ENCODE measurements at regions not wholly inside any gene's neighbourhood (a gene's known extent, or its start where the extent isn't known, plus 50 kb on each side); places are given as distances from the start of the nearest gene placed in this dataset.

DNA sequence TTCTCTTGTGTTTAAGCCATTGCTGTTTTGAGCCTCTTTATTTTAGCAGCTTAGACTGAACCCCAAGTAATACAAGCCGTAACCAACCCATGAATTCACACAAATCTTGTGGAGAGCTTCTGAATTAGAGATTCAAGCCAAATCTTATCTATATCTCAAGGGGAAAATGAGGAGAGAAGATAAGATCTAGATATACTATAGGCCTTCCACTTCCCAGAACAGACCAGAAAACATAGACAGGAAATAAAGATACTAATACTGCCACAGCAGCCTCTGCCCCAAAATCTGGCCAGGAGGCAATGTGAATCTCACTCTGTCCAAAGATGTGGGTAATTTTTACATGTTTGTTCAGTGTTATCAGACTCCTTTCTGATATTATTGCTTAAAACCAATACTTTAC, 307.2 kb downstream of the PTEN start:
- no peak for DNase-seq (ENCODE audit: low read depth)

DNA sequence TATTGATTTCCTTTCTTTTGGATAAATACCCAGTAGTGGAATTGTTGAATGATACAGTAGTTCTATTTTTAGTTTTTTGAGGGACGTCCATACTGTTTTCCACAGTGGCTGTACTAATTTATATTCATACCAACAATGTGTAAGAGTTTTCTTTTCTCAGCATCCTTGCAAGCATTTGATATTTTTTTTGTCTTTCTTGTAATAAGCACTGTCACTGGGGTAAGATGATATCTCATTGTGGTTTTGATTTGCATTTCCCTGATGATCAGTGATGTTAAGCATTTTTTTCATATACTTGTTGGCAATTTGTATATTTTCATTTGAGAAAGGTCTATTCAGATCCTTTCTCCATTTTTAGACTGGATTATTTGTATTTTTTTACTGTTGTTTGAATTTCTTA, 308.7 kb downstream of the PTEN start:
- no peak for DNase-seq (ENCODE audit: low read depth)

DNA sequence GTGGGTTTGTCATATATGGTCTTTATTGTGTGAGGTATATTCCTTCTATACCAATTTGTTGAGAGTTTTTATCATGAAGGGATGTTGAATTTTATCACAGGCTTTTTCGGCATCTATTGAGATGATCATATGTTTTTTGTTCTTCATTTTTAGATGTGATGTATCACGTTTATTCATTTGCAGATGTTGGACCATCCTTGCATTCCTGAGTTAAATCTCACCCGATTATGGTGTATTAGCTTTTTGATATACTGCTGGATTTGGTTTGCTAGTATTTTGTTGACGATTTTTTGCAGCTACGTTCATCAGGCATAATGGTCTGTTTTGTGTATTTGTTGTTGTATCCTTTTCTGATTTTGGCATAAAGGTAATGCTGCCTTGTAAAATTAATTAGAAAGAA, 311.0 kb downstream of the PTEN start:
- DNase-seq (ENCODE audit: low read depth) = no peak

DNA sequence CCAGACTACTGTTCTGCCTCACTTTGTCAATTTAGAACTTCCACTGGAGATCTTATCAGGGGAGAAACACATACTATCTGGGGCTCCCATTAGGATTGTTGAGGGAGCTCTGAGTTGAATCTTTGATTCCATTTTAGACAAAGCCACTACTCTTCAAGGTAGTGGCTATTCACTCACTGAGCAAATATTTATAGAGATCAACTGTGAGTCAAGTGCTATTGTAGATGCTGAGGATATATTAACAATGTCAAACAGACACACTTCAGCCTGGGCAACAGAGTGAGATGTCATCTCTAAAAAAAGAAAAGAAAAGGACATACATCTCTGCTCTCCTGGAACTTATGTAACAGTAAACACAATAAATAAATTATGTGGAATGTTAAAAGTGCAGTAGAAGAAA, 315.3 kb downstream of the PTEN start:
- no peak for DNase-seq (ENCODE audit: low read depth)

DNA sequence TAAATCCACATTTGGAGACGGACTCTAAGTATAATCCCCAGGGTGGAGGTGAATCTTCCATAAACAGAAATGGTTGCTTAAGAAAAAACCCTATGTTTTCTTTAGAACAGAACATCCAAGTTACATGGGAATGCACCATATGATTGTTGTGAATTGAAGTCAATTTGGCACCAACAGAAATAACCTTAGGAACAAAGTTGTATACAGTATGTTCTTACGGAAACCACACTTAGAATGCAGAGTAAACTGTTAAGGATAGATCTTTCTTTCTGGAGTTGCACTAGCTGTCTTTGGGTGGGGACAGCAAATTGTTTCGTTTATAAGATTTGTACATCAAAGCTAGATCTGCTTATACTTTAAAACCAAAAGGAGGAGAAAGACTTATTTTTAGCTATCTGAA, 316.4 kb downstream of the PTEN start:
- no peak for DNase-seq (ENCODE audit: low read depth)

DNA sequence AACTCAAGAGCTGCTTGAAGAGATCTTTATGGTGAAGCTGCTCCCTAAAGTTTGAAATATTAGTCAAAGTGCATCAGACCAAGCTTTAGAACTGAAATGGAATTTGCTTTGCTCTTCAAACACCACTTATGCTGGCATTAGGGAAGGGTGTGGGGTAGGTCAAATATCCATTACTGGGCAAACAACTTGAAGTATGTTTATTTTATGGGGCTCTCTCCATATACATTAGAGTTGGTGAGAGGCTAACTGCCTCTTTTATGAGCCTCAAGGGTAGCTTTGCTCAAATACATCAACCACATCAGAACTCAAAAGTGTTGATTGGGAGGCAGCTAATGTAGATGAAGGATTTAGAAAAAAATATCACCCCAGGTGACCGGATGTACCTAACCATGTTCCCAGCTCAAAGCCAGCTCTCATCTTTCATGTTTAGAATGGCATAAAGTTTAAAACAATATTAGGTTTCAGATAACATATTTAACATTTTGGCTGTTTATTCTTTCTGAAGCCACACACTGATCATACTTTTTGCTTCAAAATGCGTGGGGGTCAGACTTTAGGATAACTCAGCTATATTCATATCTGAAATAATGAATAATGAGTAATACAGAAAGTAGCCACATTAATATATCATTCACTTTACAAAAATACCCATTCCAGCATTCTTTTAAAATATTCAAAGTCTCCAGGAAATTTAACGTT, 318.6 kb downstream of the PTEN start:
- no peak for DNase-seq (ENCODE audit: low read depth)

DNA sequence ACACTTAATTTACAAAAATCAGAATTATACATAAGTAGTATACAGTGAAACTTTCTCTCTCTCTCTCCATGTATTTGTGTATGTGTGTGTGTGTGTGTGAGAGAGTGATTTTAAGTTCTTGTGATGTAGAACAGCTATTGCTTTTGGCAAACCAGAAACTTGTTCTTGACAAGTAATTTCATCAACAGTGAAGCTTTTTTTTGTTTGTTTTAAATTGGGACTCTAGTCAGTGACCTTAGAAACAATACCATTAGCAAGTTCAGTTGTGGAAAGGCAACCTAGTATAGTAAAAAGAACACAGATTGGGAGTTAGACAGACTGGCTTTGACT, 319.1 kb downstream of the PTEN start:
- no peak for DNase-seq (ENCODE audit: low read depth)

DNA sequence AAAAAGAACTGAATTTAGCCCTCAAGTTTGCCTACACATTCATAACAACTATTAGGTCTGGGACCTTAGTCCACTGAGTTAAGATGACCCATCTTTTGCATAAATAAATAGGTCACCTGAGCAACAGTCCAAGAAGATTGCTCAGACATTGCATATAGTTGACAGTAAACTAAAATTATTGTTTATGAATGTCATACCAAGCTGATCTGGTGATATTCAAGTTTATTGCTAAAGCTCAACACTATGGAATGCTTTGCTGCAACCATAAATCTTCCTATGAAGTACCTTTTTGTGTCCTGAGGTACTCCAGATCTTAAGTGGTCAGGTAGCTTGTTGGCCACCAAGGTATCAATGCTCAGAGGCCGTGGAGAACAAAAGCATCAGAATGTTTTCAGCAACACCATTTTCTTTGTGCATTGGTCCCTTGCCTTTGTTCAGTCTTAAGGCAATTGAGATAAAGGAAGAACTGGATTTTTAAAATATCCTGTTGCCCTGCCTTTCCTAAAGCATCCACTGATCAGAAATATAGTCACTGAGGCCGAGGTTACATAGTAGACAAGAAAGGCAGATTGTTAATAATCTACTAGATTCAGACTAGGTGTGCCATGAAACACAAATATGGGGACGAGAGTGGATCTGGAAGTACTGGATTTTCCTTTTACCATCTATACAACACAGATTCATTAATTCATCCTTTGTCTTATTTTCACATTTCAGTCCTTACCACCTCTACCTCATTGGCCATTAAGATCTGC, 321.3 kb downstream of the PTEN start:
- no peak for DNase-seq (ENCODE audit: low read depth)

DNA sequence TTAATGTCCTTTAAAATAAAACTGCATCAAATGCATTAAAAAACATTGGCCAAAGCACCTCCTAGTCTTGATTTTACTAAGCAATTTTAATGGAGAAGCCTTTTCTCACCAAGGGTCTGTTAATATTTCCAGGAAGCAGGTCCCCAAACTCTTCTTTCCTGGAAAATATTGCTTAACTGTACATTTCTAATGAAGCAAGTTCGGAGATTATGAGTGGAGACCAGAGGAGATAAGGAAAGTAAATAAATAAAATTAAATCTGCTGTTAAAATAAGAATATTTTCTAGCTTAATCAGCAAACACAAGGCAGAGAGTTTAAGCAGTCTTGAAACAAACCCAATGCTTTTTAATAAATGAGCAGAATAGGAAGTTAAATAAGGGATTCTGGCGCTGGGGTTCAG, 322.4 kb downstream of the PTEN start:
- no peak for DNase-seq (ENCODE audit: low read depth)

DNA sequence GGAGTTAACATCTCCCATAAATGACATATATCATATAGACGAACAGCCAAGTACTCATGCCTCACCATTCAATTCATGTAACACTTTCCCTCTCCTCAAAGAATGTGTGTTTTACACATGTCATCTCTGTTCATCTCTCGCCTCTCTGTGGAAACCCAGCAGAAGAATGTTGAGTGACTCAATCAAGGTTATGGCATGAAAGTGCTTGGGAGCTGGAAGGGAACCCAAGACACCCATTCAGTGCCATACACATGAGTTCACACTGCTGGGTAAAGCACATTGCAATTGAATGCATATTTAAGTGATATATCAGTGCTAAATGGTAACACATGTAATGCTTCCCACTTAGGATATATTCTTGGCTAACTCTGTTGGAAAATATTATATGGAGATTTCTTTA, 322.9 kb downstream of the PTEN start:
- DNase-seq (ENCODE audit: low read depth) = peak; percentile 61

DNA sequence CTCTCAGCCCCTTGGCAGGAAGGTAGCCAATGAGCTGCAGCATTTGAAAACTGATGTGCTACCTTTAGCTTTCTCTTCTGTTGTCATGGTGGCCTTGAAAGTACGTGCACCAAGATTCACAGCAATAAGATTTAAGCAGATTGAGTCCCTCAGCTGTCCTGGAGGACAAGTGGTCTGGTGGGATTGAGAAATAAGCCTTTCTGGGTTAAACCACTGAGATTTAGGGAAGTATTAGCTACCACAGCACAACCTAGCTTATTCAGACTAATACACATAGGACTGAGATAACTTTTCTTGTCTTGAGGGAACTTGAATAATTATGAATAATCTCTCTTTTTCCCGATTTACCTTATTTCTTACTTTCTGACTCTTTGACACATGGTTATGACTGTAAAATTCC, 324.0 kb downstream of the PTEN start:
- no peak for DNase-seq (ENCODE audit: low read depth)

DNA sequence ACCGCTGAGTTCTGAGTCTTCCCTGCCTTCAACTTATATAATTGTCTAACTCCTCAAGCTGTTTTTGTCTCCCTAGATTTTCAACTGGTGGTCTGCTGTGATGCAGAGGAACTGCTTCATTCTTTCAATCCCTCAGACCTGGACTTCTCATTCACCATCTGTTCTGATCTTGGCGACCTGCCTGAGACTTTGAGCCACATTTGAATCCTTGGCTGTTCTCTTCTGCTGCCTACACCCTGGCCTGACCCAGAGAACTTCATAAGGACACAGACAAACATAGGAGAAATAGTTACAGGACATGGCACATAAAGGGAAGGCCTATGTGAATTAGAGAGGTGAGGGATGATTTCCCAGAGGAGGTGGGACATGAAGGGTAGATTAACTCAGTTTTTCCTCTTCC, 326.7 kb downstream of the PTEN start:
- DNase-seq (ENCODE audit: low read depth) = no peak

DNA sequence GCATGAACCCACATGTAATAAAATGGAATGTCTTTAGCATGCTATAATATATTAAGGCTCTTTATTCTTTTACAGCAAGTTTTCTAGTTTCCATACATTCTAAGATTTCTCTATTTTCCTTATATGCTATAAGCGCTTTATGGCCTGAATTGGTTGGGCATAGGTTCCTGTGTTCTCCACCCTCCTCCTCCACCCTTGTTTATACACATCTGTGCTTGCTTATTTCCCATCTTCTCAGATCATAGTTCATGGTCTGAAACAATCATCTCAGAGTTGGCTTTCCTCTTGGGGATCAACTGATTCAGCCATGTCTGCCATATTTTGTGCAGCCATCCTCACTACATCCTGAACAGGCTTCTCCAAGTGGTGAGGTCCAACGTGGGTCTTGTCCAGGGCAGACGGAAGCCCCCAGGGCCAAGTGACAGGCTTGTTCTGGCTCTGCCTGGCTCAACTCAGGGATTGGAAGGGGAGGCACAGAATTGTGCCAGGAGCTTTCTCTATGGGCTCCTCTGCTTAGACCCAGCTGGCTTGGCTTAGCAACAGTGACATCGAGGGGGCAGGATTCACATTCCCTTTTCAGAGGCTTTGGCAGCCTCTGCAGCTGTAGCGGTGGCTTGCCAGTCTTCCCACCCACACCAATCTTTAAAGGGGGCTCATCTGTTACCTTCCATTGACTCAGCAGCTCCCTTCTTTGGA, 327.3 kb downstream of the PTEN start:
- DNase-seq (ENCODE audit: low read depth) = no peak

DNA sequence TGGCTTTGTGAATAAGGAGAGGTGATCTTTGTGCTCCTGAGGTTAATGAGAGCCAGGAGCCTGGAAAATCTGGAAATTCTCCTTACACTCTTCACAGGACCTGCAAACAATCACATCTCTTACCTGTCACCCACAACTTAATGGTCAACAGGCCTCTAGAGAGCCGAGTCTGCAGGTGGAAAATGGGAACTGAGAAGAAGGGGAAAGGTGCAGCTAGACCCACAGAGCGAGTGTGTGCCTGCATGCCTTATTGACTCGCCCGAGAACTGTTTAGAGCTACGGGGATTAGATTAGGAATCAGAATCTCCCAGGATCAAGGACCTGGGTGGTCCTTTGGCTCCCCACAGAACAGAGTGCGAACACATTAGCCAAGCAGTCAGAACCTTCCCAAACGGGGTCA, 329.6 kb downstream of the PTEN start:
- no peak for DNase-seq (ENCODE audit: low read depth)

DNA sequence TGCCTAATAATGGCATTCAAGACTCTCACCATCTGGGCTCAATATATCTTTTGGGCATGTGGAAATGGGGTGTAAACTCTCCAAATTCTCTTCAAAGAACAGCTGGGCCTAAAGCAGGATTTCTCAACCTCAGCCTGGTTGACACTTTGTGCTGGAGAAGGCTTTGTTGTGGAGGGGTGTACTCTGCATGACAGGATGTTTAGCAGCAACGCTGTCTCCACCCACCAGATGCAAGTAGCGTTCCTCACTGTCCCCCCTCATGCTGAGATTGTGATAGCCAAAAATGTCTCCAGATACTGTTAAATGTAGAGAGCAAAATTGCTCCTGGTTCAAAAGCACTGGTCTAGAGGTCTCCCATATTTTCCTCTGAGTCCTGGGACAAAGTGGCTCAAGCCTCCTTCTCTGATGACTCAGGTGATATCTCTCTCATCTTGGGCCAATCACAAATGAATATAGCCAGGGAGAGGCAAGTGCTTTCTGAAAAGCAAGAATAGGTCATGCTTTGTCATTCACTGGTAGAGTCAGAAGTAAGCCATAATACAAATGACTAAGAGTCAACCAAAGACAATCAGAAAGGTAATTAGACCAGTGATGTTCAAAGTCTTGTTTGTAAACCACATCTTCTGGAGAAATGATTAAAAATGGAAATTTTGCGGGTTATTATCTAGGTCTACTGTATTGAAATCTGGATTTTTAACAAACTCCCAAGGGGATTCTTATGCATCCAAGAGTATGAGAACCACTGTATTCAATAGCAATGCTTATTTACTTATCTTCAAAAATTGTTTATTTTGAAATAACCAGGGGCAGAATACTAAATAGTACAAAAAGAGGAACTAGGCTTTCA, 330.8 kb downstream of the PTEN start:
- no peak for DNase-seq (ENCODE audit: low read depth)

DNA sequence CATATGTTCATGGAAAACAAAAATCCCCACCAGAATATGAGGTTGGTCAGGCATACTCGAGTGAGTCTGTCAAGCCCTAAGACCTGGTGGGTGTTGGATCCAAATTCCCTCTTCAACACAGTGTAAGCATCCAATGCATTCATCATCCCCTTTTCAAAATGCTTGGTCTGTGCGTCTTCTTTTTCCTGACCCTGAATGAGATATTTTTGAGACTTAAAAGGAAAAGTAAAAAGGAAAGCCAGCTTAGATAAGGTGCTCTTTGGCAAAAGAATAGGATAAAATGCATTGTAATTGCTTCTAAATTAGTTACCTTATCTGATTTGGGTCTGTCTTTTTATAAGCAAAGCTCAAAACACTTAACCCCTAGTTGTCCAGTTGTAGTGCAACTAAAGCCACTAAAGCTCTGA, 331.5 kb downstream of the PTEN start:
- no peak for DNase-seq (ENCODE audit: low read depth)

DNA sequence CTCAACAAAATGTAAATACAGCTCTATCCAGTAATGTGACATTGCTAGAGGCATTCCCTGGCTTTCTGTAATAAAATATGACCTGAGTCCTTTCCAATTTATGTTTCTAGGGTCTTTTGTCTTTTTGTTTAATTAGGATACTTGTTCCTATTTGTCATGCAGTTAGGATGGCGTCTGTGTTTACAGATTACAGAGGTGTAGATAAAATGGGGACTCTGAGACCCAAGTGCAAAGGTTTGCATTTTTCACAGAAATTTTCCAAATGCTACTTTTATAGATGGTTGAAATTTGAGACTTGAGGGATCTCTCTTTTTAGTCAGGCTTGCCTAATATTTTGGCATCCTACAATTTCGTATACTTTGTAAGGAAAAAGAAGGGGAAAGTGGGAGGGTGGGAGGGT, 332.4 kb downstream of the PTEN start:
- no peak for DNase-seq (ENCODE audit: low read depth)

DNA sequence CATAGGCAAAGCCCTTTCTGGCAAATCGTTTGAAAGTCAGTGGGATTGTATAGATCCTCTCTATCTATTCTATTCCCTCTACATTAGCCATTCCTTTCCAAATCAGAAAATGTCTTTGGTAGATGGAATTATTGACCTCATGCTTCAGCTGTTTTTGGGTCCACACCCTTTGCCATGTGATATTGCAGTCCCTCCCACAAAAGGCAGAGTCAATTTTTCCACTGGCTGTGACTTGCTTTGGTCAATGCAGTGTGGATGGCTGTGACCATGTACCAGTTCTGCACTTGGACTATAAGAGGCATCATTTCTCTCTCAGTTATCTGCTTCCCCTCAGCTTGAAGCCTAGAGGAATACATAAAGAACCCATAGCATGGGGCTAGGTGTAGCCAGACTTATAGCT, 332.9 kb downstream of the PTEN start:
- DNase-seq (ENCODE audit: low read depth) = no peak

DNA sequence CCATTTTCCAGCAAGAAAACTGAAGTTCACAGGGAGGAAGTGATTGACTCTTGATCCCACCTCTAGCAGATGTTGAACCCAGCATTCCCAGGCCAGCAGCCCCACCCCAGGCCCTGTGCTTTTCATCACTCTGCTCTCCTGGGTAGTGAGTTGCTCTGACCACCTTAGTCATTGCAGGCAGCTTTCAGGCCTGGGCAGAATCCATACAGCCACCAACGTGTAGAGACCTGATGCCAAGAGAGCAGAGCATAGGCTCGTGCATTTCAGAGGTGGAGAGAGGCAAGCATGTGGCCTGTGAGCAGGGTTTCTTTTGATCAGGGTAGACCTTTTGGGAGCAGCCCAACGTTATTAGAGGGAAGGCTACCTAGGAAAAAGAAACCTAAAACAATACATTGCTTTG, 334.6 kb downstream of the PTEN start:
- no peak for DNase-seq (ENCODE audit: low read depth)

DNA sequence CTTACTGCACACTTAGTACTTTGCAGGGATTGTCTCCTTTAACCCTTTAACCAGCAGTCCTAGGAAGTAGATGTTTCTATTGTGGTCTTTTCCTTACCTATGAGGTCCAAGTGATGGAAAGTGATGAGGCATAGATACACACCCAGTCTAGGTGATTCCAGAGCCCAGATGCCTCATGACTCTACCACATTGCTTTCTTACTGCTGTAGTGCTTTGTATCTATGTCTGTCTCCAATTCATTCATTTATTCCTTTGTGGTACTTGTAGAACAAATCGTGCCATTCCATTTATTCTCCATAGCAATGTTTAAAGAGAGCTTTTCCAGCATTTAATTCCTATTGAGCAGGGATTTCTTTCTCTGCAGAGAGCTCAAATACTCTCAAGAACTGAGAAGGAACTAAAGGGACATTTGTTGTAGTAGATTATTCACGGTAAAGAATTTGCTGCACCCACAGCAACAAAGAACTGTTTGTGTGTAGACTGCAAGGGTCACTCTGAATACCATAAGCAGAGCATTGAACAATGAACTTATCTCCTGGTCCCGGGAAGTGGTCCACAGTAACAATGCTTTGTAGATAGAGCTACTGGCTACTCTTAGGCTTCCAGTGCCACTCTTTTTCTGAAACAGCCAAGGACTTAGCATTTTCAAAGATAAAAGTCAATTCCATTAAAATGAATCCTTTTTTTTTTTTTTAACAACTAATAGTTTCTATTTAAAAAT, 337.0 kb downstream of the PTEN start:
- DNase-seq (ENCODE audit: low read depth) = no peak

DNA sequence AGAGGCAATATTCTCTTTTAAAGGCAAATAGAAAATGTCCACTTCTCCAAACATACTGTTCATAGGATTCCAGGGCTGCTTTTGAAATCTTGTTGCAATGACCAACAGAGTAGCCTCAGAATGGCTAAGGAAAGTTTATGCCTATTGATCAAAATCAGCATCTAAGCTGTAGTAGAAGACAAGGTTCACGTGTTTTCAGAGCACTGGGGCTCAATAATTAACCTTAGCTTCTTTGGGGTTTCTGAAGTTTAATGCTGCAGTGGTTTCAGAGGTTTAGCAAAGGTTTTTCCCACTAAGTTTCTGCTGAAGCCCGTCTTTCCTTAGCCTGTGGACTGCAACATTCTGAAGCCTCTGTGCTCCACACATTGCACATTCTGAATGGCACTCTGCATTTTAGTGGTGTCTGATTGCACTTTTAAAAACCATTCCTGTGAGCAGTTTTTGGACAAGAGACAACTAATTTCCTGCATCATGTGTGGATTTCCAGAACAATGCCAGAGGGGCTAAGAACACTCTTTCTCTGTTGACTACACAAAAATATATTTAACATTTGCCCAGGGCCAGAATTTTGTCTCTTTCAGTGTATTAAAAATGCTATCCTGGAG, 342.5 kb downstream of the PTEN start:
- no peak for DNase-seq (ENCODE audit: low read depth)
